SK-MEL-5 (cell line): ENCODE measurements at regions not wholly inside any gene's neighbourhood (a gene's known extent, or its start where the extent isn't known, plus 50 kb on each side); places are given as distances from the start of the nearest gene placed in this dataset.

ENCODE experiments used
- DNase-seq: peaks from one replicate; pipeline ENCODE4 v3.0.0-alpha.2; 2016; ENCODE audit warnings: low read depth, low spot score
- in situ Hi-C: cut with HindIII; loops from 2 replicates; pipeline ENCODE4 v1.10.0; 2016; ENCODE audit warnings: low sequenced_read_pairs, high pct_unique_total_duplicates, low pct_unique_long_range_greater_than_20kb

GRCh38 chr14:100655741-100656085 is 68.5 kb upstream of the BEGAIN start:
- no peak for DNase-seq
- in situ Hi-C loops, result loop anchor here (25.0 kb wide), 1 partner anchor 243 kb away; no protein-coding TSS in a partner anchor

GRCh38 chr14:100656996-100657395 is 69.7 kb upstream of the DLK1 start:
- in situ Hi-C loops, result loop anchor here (25.0 kb wide), 1 partner anchor 245 kb away; no protein-coding TSS in a partner anchor
- no peak for DNase-seq

GRCh38 chr14:100657780-100658179 is 68.9 kb upstream of the DLK1 start:
- in situ Hi-C loops, result loop anchor here (25.0 kb wide), 1 partner anchor 245 kb away; no protein-coding TSS in a partner anchor
- no peak for DNase-seq

DNA sequence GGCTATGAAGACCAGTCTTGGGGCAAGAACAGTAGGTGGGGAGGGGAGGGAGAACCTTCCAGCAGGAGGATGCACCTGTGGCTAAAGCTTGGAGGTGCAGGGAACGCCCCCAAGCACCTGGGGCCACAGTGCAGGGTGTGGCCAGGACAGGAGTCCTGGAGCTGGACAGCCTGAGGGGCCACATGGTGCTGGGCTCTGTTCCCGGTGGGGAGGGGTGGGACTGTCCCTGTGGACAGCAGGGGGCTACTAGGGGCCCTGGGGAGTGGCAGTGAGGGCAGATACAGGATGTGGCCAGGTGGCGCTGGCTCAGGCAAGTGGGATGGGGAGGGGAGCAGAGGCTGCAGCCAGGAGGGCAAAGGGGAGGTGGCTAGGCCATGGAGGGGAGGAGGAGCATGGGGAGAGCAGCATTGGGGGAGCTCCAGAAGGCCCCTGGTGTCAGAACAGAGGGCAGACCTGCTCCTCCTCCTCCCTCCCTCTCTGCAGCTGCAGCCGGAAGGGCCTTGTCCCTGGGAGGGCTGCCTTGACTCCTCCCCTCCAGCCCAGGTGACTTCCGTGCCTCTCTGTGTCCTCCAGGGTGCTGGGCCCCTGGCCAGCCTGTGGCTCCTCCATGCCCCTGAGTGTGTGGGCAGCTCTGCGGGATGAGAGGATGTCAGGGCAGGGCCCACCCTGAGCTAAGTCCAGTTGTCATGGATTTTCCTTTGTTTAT is 68.4 kb upstream of the DLK1 start:
- DNase-seq, result no peak

DNA sequence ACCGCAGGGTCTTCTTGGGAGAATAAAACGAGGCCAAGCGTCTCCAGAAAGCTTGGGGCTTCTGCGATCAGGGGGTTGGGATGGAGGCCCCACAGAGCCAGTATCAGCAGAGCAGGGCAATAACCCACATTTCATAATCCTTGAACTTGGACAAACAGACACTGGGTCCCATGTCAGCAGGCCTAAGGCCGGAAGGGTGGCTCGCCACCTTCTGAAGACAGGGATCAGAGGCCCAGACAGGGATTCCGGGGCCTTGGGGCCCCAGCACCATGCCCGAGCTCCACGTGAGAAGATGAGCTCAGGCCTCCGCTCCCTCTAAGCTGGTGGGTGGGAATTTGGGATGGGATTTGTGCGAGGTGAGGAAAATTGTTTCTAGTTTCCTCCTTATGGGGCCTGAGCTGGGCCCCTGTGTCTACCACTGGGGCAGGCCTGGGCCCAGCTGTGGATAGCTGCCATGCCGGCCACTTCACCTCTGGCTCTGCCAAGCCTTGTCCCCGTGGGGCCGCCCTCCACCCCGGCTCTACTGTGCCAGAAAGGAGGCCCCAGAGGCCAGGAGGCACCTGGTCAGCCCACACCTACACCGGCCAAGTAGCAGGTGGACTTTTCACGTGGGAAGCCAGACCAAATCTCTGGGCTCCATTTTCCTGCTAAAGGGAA is 67.2 kb upstream of the DLK1 start:
- in situ Hi-C loops, result loop anchor here (25.0 kb wide), 1 partner anchor 247 kb away; no protein-coding TSS in a partner anchor
- DNase-seq, result no peak

More for the DNA sequence above, 68.4 kb upstream of the DLK1 start:
- in situ Hi-C loops, result loop anchor here (25.0 kb wide), 1 partner anchor 246 kb away; no protein-coding TSS in a partner anchor

DNA sequence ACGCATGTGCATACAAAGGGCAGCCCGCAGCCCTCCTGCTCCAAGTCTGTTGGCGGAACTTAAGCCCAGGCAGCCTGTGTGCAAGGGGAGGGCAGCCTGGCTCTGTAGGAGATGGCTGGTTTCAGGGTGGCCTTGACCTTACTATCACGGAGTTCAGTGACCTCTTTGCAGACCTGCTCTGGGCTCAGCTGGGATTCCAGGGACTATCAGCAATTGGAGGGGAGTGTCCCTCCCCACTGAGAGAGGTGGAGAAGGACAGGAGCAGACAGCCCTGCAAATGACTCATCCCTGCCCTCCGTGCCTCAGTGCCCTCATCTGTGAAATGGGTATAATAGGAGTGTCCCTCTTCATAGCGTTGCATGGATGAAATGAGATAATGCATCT is 66.2 kb upstream of the DLK1 start:
- in situ Hi-C loops, result loop anchor here (25.0 kb wide), 1 partner anchor 248 kb away; no protein-coding TSS in a partner anchor
- DNase-seq, result no peak

DNA sequence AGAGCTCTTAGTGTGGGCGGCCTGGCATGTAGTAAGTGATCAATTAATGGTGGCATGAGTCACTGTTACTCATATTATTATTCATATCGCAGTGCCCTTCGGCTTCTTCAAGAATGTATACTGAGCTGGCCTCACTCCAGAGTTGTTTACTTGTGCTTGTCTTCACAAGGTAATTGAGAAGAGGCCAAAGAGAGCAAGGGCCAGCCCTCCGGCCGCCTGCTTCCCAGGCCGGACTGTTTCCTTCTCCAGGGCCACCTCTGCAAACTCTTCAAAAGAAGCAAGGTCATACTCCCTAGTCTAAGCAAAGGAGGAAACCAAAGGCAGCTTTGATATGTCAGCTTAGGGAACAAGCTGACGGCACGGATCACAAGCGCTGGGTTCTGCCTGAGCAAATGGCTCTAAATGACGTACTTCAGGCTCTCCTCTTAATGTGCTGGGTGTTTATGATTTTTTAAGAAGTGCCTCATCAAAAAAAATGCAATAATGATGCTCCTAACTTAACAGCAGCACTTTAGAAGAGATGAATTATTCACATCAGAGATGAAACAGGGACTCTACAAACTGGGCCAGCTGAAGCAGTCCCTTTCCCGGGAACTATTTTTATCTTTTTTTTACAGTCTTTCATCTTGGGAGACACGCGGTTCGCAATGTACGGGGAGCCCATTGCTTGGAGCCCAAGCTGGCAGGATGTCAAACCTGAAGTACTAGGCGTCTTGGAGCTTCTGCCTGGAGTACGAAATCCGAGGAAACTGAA is 65.6 kb upstream of the DLK1 start:
- in situ Hi-C loops, result loop anchor here (25.0 kb wide), 1 partner anchor 249 kb away; no protein-coding TSS in a partner anchor
- no peak for DNase-seq

DNA sequence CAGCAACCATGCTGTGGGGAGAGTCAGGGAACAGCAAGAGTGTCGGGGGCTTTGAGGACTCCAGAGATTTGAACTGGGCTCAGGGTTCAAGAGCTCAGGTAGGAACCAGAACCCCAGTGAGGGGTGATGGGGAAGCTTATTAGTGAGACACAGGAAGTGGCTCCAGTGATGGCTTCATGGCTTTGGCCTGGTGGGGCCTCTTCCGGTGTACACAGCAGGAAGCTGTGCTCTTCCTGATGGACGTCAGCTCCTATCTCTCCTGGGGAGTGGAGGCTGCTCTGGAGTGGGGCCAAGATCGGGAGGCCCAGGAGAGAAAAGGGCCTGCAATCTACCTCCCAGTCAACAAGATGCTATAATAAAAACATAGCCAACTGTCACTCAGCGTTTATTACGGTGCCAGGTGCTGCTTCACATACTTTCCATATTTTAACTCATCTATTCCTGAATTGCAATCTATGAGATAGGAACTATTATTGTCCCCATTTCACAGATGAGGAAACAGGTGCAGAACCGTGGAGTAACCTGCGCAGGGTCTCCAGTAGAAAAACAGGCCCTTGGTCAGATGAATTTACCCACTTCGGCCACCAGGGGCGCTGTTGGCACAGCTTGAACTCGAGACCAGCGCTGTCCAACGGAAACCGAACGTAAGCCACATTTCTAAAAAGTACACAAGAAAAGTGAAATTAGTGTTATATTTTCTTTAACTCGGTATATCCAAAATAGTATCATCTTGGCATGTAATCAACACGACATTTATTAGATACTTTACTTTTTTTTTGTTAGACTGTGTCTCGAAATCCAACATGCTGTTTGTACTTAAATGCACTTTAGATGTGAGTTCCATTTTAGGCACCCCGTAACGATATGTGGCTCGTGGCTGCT is 63.6 kb upstream of the DLK1 start:
- in situ Hi-C loops, result loop anchor here (25.0 kb wide), 1 partner anchor 251 kb away; no protein-coding TSS in a partner anchor
- peak; percentile 82 for DNase-seq

DNA sequence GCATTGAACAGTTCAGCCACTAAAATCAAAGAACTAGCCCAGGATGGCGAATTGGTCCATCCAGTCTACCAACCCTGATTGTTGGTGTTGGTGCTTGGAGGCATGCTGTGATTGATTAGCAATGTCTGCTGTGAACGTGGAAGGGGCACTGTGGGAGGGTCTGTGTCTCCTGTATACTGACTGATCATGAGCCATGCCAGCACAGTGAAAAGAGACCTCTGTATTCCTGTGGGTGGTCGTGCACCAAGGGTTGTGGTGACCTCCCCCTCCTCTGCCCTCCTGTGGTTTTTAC is 63.0 kb upstream of the DLK1 start:
- no peak for DNase-seq
- in situ Hi-C loops, result loop anchor here (25.0 kb wide), 1 partner anchor 251 kb away; no protein-coding TSS in a partner anchor

- no peak for DNase-seq
- in situ Hi-C loops, result loop anchor here (25.0 kb wide), 1 partner anchor 252 kb away; no protein-coding TSS in a partner anchor
Measured at GRCh38 chr14:100664231-100664630, 62.5 kb upstream of the DLK1 start.

GRCh38 chr14:100664841-100665510 is 61.7 kb upstream of the DLK1 start:
- in situ Hi-C loops, result loop anchor here (25.0 kb wide), 1 partner anchor 253 kb away; no protein-coding TSS in a partner anchor
- DNase-seq, result no peak

GRCh38 chr14:100665511-100666032 is 61.1 kb upstream of the DLK1 start:
- DNase-seq, result no peak
- in situ Hi-C loops, result loop anchor here (25.0 kb wide), 1 partner anchor 253 kb away; no protein-coding TSS in a partner anchor

GRCh38 chr14:100666403-100666802 is 60.3 kb upstream of the DLK1 start:
- in situ Hi-C loops, result loop anchor here (25.0 kb wide), 1 partner anchor 254 kb away; no protein-coding TSS in a partner anchor
- no peak for DNase-seq

DNA sequence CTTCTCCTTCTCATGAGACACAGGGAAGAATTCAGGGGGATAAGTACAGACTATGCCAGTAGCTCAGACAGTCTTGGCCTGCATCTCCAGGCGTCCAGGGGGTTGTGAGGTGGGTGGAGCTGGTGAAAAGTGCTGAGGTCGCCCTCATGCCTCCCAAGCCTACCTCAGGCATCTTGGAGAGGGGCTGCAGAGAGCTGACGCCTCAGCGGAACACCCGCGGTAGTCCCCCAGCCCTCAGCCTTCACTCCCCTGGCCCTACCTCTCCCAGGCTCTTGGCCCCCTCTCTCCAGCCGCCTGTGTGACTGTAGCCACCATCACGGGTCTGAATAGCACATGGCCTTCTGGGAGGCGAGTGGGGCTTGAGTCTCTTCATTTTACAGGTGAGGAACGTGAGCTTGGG is 59.8 kb upstream of the DLK1 start:
- in situ Hi-C loops, result loop anchor here (25.0 kb wide), 1 partner anchor 255 kb away; no protein-coding TSS in a partner anchor
- DNase-seq, result no peak

- DNase-seq, result no peak
- in situ Hi-C loops, result loop anchor here (25.0 kb wide), 1 partner anchor 255 kb away; no protein-coding TSS in a partner anchor
Measured at GRCh38 chr14:100667656-100668055, 59.0 kb upstream of the DLK1 start.

DNA sequence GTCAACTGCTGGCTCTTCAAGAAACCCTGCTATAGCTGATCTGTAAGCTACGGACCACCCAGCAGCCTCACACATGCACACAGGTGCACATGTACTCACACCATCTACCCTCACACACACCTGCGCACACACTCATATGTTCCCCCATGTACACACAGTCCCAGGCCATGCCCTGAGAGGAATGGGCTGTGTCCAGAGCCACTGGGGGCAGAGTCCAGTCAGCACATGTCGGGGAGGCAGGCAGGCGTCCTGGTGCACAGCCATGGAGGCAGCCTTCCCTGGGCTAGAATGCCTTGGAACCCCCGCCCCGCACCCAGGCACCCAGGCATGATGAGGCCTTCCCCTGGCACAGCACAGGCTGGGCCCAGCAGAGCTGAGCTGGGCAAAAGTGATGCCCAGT is 58.3 kb upstream of the DLK1 start:
- in situ Hi-C loops, result loop anchor here (25.0 kb wide), 1 partner anchor 256 kb away; no protein-coding TSS in a partner anchor
- no peak for DNase-seq
